Activated CD4-positive, alpha-beta memory T cell treated with anti-CD3 and anti-CD28 coated beads, Interleukin-2, amount 10 ng/mL, durations not matched to agents 7 days and 5 days (primary cell): ENCODE measurements at regions not wholly inside any gene's neighbourhood (a gene's known extent, or its start where the extent isn't known, plus 50 kb on each side); places are given as distances from the start of the nearest gene placed in this dataset.

ENCODE experiments used
- CTCF ChIA-PET: fragments of 350-600 bp; sonication (Branson Sonifier 250); formaldehyde crosslinking; loops from one replicate; lab custom pipeline; 2021; ENCODE audit warnings: antibody characterized with exemption, inconsistent platforms; lab: Charles Lee
- POLR2A ChIA-PET: fragments of 350-600 bp; sonication (Branson Sonifier 250); formaldehyde crosslinking; loops from one replicate; lab custom pipeline; 2021; ENCODE audit warnings: antibody characterized with exemption; lab: Charles Lee
- DNase-seq: peaks from one replicate; pipeline ENCODE4 v3.0.0-alpha.2; 2020
- H3K27ac Mint-ChIP-seq: one replicate; pipeline ENCODE4 v1.8.0; 2021; ENCODE audit warnings: mild to moderate bottlenecking, mixed read lengths
- H3K27me3 Mint-ChIP-seq: one replicate; pipeline ENCODE4 v1.8.0; 2021; ENCODE audit warnings: mixed read lengths
- H3K36me3 Mint-ChIP-seq: one replicate; pipeline ENCODE4 v1.8.0; 2021; ENCODE audit warnings: low read depth, mixed read lengths
- H3K4me1 Mint-ChIP-seq: one replicate; pipeline ENCODE4 v1.8.0; 2021; ENCODE audit warnings: mixed read lengths
- H3K4me3 Mint-ChIP-seq: one replicate; pipeline ENCODE4 v1.8.0; 2021; ENCODE audit warnings: mild to moderate bottlenecking, mixed read lengths
- H3K9me3 Mint-ChIP-seq: one replicate; pipeline ENCODE4 v1.8.0; 2021; ENCODE audit warnings: mixed read lengths

- POLR2A ChIA-PET, result no interaction called here
- CTCF ChIA-PET, result no interaction called here
- no peaks in the 10 kb centered on the region for H3K4me1 Mint-ChIP-seq
These were observed 136.5 kb downstream of the TDRD15 start for GRCh38 chr2:21260311-21260710.

DNA sequence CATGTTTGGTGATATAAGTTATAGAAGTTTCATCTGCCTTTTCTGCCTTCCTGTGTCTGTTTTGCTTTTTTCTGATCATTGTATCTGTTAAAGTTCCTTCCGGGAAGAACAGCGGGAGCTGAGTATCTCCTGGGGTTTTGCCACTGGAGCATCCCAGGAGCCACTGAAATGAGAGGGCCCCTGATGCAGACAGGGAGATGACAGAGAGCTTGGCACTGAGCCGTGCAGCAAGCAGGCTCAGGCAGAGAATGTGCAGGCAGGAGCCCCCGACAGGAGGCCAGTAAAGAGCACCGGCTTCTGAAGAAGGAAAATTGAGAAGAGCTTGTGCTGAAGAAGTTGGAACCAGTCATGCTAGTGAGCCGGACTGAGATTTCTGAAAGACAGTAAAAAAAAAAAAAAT, 137.8 kb downstream of the TDRD15 start:
- no peaks in the 10 kb centered on the region for H3K27me3 Mint-ChIP-seq
- H3K4me3 Mint-ChIP-seq, result no peak overlapping the region
- POLR2A ChIA-PET, result no interaction called here
- no peaks in the 10 kb centered on the region for H3K9me3 Mint-ChIP-seq
- CTCF ChIA-PET, result no interaction called here
- no peak overlapping the region for H3K27ac Mint-ChIP-seq
- DNase-seq, result no peak
- H3K4me1 Mint-ChIP-seq, result no peaks in the 10 kb centered on the region
- no peaks in the 10 kb centered on the region for H3K36me3 Mint-ChIP-seq

More at GRCh38 chr2:21260311-21260710, 136.5 kb downstream of the TDRD15 start:
- H3K9me3 Mint-ChIP-seq, result no peaks in the 10 kb centered on the region
- no peak overlapping the region for H3K4me3 Mint-ChIP-seq
- H3K27ac Mint-ChIP-seq, result no peak overlapping the region
- H3K27me3 Mint-ChIP-seq, result no peaks in the 10 kb centered on the region
- no peaks in the 10 kb centered on the region for H3K36me3 Mint-ChIP-seq
- DNase-seq, result no peak

- no peak for DNase-seq
- H3K9me3 Mint-ChIP-seq, result no peaks in the 10 kb centered on the region
- no peaks in the 10 kb centered on the region for H3K36me3 Mint-ChIP-seq
- ChIA-PET POLR2A (no interaction called here), CTCF (no interaction called here)
- H3K4me1 Mint-ChIP-seq, result no peaks in the 10 kb centered on the region
- H3K4me3 Mint-ChIP-seq, result no peak overlapping the region
- H3K27ac Mint-ChIP-seq, result no peak overlapping the region
- H3K27me3 Mint-ChIP-seq, result no peaks in the 10 kb centered on the region
These were observed 138.7 kb downstream of the TDRD15 start for GRCh38 chr2:21262426-21262940.

GRCh38 chr2:21263622-21264021, 139.9 kb downstream of the TDRD15 start:
- ChIA-PET CTCF (no interaction called here), POLR2A (no interaction called here)
- no peak overlapping the region for H3K4me3 Mint-ChIP-seq
- H3K27ac Mint-ChIP-seq, result no peak overlapping the region
- no peak for DNase-seq
- H3K36me3 Mint-ChIP-seq, result no peaks in the 10 kb centered on the region
- H3K4me1 Mint-ChIP-seq, result no peaks in the 10 kb centered on the region
- no peaks in the 10 kb centered on the region for H3K27me3 Mint-ChIP-seq
- H3K9me3 Mint-ChIP-seq, result no peaks in the 10 kb centered on the region

DNA sequence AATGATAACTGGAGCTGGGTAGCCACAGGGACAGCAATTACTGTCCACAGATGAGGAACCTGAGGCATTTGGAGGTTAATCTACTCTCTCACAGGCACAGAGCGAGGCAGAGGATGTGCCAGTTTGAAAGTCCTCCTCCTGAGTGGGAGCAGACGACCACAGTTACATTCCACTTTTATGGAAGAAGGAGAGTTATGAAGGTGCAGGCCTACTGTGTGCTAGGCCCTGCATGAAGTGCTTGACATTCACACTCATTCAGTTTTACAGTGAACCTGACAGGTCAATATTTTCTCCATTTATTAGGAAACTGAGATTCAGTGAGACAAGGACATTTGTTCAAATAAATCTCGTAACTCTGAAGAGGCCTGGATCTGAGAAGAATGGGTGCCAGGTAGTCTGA, 142.0 kb downstream of the TDRD15 start:
- Mint-ChIP-seq H3K27me3 (no peaks in the 10 kb centered on the region), H3K36me3 (no peaks in the 10 kb centered on the region), H3K9me3 (no peaks in the 10 kb centered on the region), H3K4me3 (no peak overlapping the region), H3K27ac (no peak overlapping the region), H3K4me1 (no peaks in the 10 kb centered on the region)
- ChIA-PET POLR2A (no interaction called here), CTCF (no interaction called here)
- no peak for DNase-seq

DNA sequence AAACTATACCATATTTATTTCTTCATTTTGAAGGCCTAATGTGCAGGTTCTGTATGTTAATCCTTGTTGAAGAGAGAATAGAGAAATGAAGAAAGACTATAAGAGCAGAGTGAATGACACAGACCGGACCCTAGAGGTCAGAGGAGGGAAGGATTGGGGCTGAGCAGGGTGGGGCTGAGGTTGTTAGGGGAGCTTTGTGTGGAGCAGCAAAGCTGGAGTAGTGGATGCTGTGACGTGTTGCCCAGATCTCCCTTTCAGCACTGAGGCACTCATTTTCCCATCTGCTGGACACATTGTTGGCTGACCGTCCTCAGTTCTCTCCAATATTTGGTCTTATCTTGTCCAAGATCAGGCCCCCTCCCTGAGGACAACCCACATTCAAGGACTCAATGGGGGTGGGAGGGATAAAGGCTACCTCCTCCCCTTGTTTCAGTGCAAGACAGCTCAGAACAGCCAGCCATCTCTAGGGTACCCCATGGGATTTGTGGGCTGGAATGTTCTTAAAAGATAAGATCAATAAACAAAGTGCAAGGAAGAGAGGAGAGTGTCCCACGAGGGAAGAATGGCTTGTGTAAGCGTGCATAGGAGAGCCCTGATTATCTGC, 143.6 kb downstream of the TDRD15 start:
- no peaks in the 10 kb centered on the region for H3K27me3 Mint-ChIP-seq
- DNase-seq, result no peak
- H3K9me3 Mint-ChIP-seq, result no peaks in the 10 kb centered on the region
- POLR2A ChIA-PET, result no interaction called here
- H3K36me3 Mint-ChIP-seq, result no peaks in the 10 kb centered on the region
- H3K4me3 Mint-ChIP-seq, result no peak overlapping the region
- H3K27ac Mint-ChIP-seq, result no peak overlapping the region
- H3K4me1 Mint-ChIP-seq, result no peaks in the 10 kb centered on the region
- CTCF ChIA-PET, result no interaction called here

DNA sequence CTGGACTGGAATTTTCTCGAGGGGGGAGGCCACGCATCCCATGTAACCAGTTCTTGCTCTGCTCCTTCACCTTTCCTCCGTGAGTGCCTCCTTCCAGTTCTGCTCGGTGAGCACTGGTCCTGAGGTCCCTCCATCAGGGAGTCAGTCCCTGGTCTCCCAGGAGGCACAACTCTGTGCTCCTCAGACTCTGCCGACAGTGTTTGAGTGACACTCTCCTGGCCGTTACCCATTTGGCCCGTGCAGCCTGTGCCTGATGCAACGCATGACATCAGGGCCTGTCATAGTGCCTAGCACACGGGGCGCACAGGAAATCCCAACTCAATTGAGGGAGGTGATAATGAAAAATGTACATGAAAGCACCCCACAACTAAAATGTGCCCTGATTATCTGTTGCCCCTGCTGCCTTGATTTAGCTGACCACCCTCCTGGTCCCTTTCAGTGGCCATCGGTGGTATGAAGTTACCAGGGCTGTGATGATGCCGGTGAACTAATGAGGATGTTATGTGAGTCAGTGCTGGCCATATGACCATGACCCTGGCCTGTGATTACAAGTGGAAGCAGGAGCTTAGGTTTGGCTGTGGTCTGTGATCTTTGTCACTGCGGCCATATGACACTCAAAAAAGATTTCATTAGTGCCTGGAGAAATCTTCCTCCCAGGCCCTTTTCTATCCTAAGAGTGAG, 144.6 kb downstream of the TDRD15 start:
- CTCF ChIA-PET, result no interaction called here
- no peaks in the 10 kb centered on the region for H3K9me3 Mint-ChIP-seq

GRCh38 chr2:21268878-21269224, 145.1 kb downstream of the TDRD15 start:
- H3K4me3 Mint-ChIP-seq, result no peak overlapping the region
- no peak for DNase-seq
- no peaks in the 10 kb centered on the region for H3K36me3 Mint-ChIP-seq
- no peaks in the 10 kb centered on the region for H3K9me3 Mint-ChIP-seq
- no peak overlapping the region for H3K27ac Mint-ChIP-seq
- no peaks in the 10 kb centered on the region for H3K27me3 Mint-ChIP-seq
- H3K4me1 Mint-ChIP-seq, result no peaks in the 10 kb centered on the region
- POLR2A ChIA-PET, result no interaction called here
- CTCF ChIA-PET, result interaction anchor here (1.0 kb wide), 1 partner anchor 131 kb away, joined by 3 read pairs; no protein-coding TSS in a partner anchor

More for the DNA sequence above, 144.6 kb downstream of the TDRD15 start:
- no peaks in the 10 kb centered on the region for H3K27me3 Mint-ChIP-seq
- H3K4me1 Mint-ChIP-seq, result no peaks in the 10 kb centered on the region
- DNase-seq, result no peak
- H3K27ac Mint-ChIP-seq, result no peak overlapping the region
- no peaks in the 10 kb centered on the region for H3K36me3 Mint-ChIP-seq
- POLR2A ChIA-PET, result no interaction called here
- no peak overlapping the region for H3K4me3 Mint-ChIP-seq

- ChIA-PET CTCF (interaction anchor here (1.0 kb wide), 1 partner anchor 131 kb away, joined by 3 read pairs; no protein-coding TSS in a partner anchor), POLR2A (no interaction called here)
- Mint-ChIP-seq H3K4me1 (no peaks in the 10 kb centered on the region), H3K27me3 (no peaks in the 10 kb centered on the region), H3K9me3 (no peaks in the 10 kb centered on the region), H3K4me3 (no peak overlapping the region), H3K27ac (no peak overlapping the region), H3K36me3 (no peaks in the 10 kb centered on the region)
- no peak for DNase-seq
These were observed 145.6 kb downstream of the TDRD15 start for GRCh38 chr2:21269382-21269781.

DNA sequence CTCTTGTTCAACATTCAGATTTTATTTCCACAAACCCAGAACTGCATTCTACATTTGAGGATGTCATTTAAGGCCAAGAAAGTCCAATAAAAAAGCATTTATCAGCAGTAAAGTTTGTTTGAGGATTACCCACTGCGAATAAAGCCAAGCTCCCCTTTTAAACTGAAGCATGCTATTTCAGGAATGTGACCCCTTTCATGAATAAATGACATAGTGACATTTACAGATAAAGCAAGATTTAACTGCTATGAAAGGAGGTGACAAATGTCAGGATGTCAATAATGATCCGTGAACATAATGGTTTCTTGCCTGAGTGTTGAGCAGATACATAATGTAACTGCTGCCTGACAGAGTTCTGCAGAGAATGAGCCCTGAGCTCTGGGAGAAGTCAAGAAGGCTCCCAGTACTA, 146.3 kb downstream of the TDRD15 start:
- Mint-ChIP-seq H3K4me3 (no peak overlapping the region), H3K36me3 (no peaks in the 10 kb centered on the region), H3K9me3 (no peaks in the 10 kb centered on the region), H3K27ac (no peak overlapping the region), H3K27me3 (no peaks in the 10 kb centered on the region), H3K4me1 (no peaks in the 10 kb centered on the region)
- no peak for DNase-seq
- ChIA-PET POLR2A (no interaction called here), CTCF (interaction anchor here (1.0 kb wide), 1 partner anchor 132 kb away, joined by 3 read pairs; no protein-coding TSS in a partner anchor)

DNA sequence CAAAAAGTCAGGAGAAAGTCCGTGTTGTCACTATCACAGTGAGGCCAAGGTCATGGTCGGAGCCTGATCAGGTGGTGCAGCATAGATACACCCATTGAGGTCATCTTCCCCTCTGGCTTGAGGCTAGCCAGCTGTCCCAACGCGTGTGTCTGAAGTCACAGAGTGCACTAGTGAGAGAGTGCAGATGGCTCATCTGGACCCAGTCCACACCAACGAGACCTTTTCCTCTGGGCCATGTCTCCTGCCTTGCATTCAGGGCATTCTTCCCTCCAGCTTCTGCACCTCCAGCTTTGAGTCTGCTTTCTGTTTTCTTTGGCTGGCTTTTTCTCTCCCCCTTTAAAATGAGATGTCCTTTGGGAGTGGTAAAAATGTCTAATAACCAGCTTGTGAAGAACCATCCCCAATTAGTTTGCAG, 146.9 kb downstream of the TDRD15 start:
- Mint-ChIP-seq H3K4me3 (no peak overlapping the region), H3K27me3 (no peaks in the 10 kb centered on the region), H3K36me3 (no peaks in the 10 kb centered on the region), H3K9me3 (no peaks in the 10 kb centered on the region), H3K27ac (no peak overlapping the region), H3K4me1 (no peaks in the 10 kb centered on the region)
- no peak for DNase-seq
- POLR2A ChIA-PET, result no interaction called here
- CTCF ChIA-PET, result no interaction called here

DNA sequence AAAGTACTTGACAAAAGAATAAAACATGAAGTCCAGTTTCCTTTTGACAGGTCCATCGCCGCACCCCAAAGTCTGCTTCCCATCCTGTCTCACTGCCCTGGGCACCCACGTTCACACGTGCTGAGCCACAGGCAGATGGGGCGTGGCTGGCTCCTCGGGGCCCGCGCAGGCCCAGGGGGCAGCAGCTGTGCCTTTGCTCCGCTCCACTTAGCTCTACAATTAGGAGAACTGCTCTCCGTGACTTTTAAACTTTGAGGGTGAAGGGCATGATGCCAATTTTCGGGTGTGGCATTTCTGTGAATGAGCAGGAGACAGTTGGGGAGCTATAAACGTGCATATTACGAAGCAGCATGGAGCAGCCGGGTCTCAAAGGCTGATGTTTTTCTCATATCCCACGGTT, 152.4 kb downstream of the TDRD15 start:
- H3K27me3 Mint-ChIP-seq, result no peaks in the 10 kb centered on the region
- no peaks in the 10 kb centered on the region for H3K9me3 Mint-ChIP-seq
- H3K36me3 Mint-ChIP-seq, result no peaks in the 10 kb centered on the region
- H3K4me3 Mint-ChIP-seq, result no peak overlapping the region
- H3K27ac Mint-ChIP-seq, result no peak overlapping the region
- CTCF ChIA-PET, result no interaction called here
- no peak for DNase-seq
- H3K4me1 Mint-ChIP-seq, result no peaks in the 10 kb centered on the region
- POLR2A ChIA-PET, result no interaction called here

DNA sequence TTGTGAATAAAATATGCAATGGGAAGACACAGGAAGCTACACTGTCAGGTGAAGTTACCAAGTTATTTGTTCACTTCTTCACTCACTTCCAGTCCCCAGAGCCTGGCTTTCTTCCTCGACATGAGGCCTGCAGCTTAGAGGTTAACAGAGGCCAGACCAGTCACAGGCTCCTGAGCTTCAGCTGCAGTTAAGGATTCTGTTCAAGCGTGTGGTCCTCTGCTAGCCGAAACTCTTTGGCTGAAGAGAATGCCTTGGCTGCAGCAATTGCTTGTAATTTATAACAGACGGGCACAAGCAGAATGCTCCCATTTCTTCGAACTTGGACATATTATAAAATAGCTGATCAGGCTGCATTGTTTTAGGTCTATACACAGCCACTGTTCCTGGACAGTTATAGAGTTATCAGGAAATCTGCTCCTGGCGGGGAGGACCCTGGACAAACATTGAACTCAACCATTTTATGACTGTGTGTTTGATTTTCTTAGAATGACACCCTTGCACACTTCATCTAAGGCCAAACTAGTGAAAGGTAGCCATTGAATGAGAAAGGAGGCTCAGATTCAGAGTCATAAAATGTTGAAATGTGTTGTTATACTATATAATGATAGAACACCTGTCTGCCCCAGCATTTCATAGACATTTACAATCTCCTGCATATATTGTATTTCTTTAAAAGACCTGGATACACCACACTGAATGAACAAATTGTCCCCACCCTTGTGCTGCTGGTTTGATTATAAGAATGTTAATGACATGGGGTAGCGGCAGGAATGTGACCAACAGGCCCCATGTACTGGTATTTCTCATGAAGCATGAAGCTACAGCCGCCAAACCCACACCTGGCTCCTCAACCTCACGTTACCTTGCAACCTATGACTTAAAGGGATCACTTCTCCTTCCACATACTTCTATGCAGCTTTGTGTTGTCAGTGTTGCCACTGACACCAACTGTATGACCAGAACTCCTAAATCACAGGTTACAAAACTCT, 153.6 kb downstream of the TDRD15 start:
- no peak overlapping the region for H3K4me3 Mint-ChIP-seq
- POLR2A ChIA-PET, result no interaction called here
- H3K27ac Mint-ChIP-seq, result no peak overlapping the region
- no peaks in the 10 kb centered on the region for H3K9me3 Mint-ChIP-seq
- no peak for DNase-seq
- H3K4me1 Mint-ChIP-seq, result no peaks in the 10 kb centered on the region
- no peaks in the 10 kb centered on the region for H3K27me3 Mint-ChIP-seq
- no peaks in the 10 kb centered on the region for H3K36me3 Mint-ChIP-seq
- CTCF ChIA-PET, result no interaction called here
